GM12892 (cell line): ENCODE measurements at regions not wholly inside any gene's neighbourhood (a gene's known extent, or its start where the extent isn't known, plus 50 kb on each side); places are given as distances from the start of the nearest gene placed in this dataset.

Experiments
- POLR2A ChIP-seq: IDR thresholded peaks from 2 replicates; pipeline ENCODE4 v1.6.1; 2011; ENCODE audit warnings: low read depth, low read length, control low read depth
- POLR2AphosphoS5 ChIP-seq: IDR thresholded peaks from 2 replicates; pipeline ENCODE4 v1.6.1; 2011; ENCODE audit warnings: low read depth, low read length, control low read depth
- TAF1 ChIP-seq: IDR thresholded peaks from 2 replicates; pipeline ENCODE4 v1.6.1; 2011; ENCODE audit warnings: low read depth, mild to moderate bottlenecking, control low read depth, low read length, borderline replicate concordance

- no peak for TF ChIP-seq POLR2A
- no peak for TF ChIP-seq POLR2AphosphoS5
- no peak for TF ChIP-seq TAF1
Measured at GRCh38 chr2:164008752-164009151, 272.9 kb upstream of the FIGN start.
